ENCODE measurements at regions not wholly inside any gene's neighbourhood (a gene's known extent, or its start where the extent isn't known, plus 50 kb on each side); places are given as distances from the start of the nearest gene placed in this dataset.

DNA sequence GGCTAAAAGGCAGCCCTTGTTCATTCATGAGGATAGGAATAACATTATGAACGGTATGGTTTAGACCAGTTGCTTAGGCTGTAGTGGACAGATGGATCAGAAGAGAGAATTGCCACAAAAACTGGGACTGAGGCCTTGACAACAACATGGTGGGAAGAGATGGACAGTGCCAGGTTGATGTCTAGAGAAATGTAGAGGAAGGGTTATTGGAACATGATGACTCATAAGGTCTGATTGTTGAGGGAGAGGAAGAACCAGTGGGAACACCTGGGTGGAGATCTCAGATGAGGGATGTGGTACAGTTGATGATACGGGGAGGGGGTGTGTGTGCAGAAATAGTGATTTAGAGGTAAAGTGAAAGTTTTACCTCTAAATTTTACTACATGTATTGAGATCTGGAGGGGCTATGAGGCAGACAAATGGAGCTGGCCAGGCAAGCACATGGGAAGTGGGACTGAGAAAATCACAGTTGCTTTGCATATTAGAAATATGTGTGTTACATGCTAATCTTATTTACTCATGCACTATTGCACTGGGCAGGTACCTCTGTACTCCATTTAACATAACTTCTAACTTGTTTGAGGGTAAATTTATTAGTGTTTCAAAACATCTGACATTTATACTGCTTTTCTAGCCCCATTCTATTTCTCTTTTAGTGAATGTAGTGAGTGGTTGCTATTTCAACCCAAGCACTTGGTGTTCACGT, 65.6 kb downstream of the PLCE1 start:
- no peak for DNase-seq
- no peak overlapping the region for H3K27ac ChIP-seq (ENCODE audit: low read depth in 1 of 2, low read length in 2 of 2)
- H3K9me3 ChIP-seq (replicated peaks in 1 of 2; ENCODE audit: control insufficient read depth in 1 of 2, insufficient read depth in 1 of 2, low read length in 2 of 2), result no peaks in the 10 kb centered on the region
- no peaks in the 10 kb centered on the region for H3K36me3 Mint-ChIP-seq
- H3K9me3 Mint-ChIP-seq, result peaks cover 0 to 2% (median 0%) of the 10 kb centered on the region in 7 donors
- no peaks in the 10 kb centered on the region for H3K27me3 ChIP-seq (ENCODE audit: control insufficient read depth in 2 of 2, insufficient read depth in 2 of 2, low read length in 2 of 2)
- no peak overlapping the region for H3K4me3 ChIP-seq (replicated peaks in 1 of 3; ENCODE audit: low read depth in 2 of 3, low read length in 3 of 3)
- no peaks in the 10 kb centered on the region for H3K4me1 ChIP-seq (ENCODE audit: control insufficient read depth in 1 of 2, insufficient read depth in 2 of 2, low read length in 2 of 2)
- intact Hi-C loops (cut with micrococcal nuclease), result no loop called here
- H3K27ac Mint-ChIP-seq, result no peak overlapping the region
- peaks cover 0 to 5% (median 0%) of the 10 kb centered on the region in 3 donors for H3K27me3 Mint-ChIP-seq (ENCODE audit: low read depth in 3 of 3)
- H3K9ac ChIP-seq (ENCODE audit: insufficient read depth, low read length, poor library complexity, severe bottlenecking), result no peak overlapping the region
- H3K36me3 ChIP-seq (replicated peaks in 1 of 2; ENCODE audit: control insufficient read depth in 1 of 2, insufficient read depth in 2 of 2, low read length in 2 of 2), result no peaks in the 10 kb centered on the region
- H3K4me1 Mint-ChIP-seq, result no peaks in the 10 kb centered on the region
- H3K4me2 ChIP-seq (replicated peaks; ENCODE audit: extremely low read depth, low read length, poor library complexity, severe bottlenecking), result no peak overlapping the region
- no peaks in the 10 kb centered on the region for H4K20me1 ChIP-seq (ENCODE audit: insufficient read depth, low read length)
- H2AFZ ChIP-seq (ENCODE audit: insufficient read depth, low read depth, low read length, poor library complexity, severe bottlenecking), result no peak overlapping the region
- H3K79me2 ChIP-seq (ENCODE audit: insufficient read depth, low read length), result no peaks in the 10 kb centered on the region
- no peak overlapping the region for H3K4me3 Mint-ChIP-seq
- TF ChIP-seq, protein P1, sequence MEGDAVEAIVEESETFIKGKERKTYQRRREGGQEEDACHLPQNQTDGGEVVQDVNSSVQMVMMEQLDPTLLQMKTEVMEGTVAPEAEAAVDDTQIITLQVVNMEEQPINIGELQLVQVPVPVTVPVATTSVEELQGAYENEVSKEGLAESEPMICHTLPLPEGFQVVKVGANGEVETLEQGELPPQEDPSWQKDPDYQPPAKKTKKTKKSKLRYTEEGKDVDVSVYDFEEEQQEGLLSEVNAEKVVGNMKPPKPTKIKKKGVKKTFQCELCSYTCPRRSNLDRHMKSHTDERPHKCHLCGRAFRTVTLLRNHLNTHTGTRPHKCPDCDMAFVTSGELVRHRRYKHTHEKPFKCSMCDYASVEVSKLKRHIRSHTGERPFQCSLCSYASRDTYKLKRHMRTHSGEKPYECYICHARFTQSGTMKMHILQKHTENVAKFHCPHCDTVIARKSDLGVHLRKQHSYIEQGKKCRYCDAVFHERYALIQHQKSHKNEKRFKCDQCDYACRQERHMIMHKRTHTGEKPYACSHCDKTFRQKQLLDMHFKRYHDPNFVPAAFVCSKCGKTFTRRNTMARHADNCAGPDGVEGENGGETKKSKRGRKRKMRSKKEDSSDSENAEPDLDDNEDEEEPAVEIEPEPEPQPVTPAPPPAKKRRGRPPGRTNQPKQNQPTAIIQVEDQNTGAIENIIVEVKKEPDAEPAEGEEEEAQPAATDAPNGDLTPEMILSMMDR (IDR thresholded peaks at IDR 0.05), result no peak
- WGBS (ENCODE audit: insufficient coverage), result 100% methylated on average over 1 of the region's 3 CpGs

DNA sequence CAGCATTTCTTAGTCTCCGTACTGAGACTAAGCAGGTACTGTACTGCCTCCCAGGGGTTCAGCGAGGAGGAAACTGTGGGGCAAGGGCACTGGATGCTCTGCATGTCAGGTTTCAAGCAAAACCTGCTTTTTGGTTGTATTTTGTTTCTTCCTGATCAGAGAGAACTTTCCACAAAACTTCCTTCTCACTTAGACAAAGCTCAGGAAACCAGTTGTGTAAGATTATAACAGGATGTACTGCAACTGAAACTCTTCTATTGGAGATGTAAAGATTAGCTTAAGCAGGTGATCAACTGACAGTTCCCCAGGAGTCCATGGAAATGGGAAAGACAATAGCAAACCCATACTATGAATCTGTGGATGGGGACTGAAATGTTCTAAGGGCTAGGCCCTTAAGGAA, 67.3 kb downstream of the PLCE1 start:
- Histone ChIP-seq H4K20me1 (ENCODE audit: insufficient read depth, low read length) (no peaks in the 10 kb centered on the region), H2AFZ (ENCODE audit: insufficient read depth, low read depth, low read length, poor library complexity, severe bottlenecking) (no peak overlapping the region), H3K9me3 (replicated peaks in 1 of 2; ENCODE audit: control insufficient read depth in 1 of 2, insufficient read depth in 1 of 2, low read length in 2 of 2) (no peaks in the 10 kb centered on the region), H3K9ac (ENCODE audit: insufficient read depth, low read length, poor library complexity, severe bottlenecking) (no peak overlapping the region), H3K27ac (ENCODE audit: low read depth in 1 of 2, low read length in 2 of 2) (no peak overlapping the region), H3K79me2 (ENCODE audit: insufficient read depth, low read length) (no peaks in the 10 kb centered on the region), H3K27me3 (ENCODE audit: control insufficient read depth in 2 of 2, insufficient read depth in 2 of 2, low read length in 2 of 2) (no peaks in the 10 kb centered on the region), H3K36me3 (replicated peaks in 1 of 2; ENCODE audit: control insufficient read depth in 1 of 2, insufficient read depth in 2 of 2, low read length in 2 of 2) (no peaks in the 10 kb centered on the region), H3K4me1 (ENCODE audit: control insufficient read depth in 1 of 2, insufficient read depth in 2 of 2, low read length in 2 of 2) (no peaks in the 10 kb centered on the region), H3K4me2 (replicated peaks; ENCODE audit: extremely low read depth, low read length, poor library complexity, severe bottlenecking) (no peak overlapping the region), H3K4me3 (replicated peaks in 1 of 3; ENCODE audit: low read depth in 2 of 3, low read length in 3 of 3) (no peak overlapping the region)
- no peak for DNase-seq
- H3K27me3 Mint-ChIP-seq (ENCODE audit: low read depth in 3 of 3), result peaks cover 0 to 7% (median 2%) of the 10 kb centered on the region in 3 donors
- TF ChIP-seq, protein P1 (IDR thresholded peaks at IDR 0.05), result no peak
- 100% methylated on average over 1 of the region's 2 CpGs for WGBS (ENCODE audit: insufficient coverage)
- H3K4me3 Mint-ChIP-seq, result no peak overlapping the region
- H3K9me3 Mint-ChIP-seq, result peaks cover 0 to 2% (median 0%) of the 10 kb centered on the region in 7 donors
- H3K27ac Mint-ChIP-seq, result no peak overlapping the region
- H3K36me3 Mint-ChIP-seq, result no peaks in the 10 kb centered on the region
- H3K4me1 Mint-ChIP-seq, result no peaks in the 10 kb centered on the region
- intact Hi-C loops (cut with micrococcal nuclease), result no loop called here

Data from CD14-positive monocyte (primary cell).